ENCODE measurements at regions not wholly inside any gene's neighbourhood (a gene's known extent, or its start where the extent isn't known, plus 50 kb on each side); places are given as distances from the start of the nearest gene placed in this dataset.

GRCh38 chr2:62565309-62565908 lies 59.4 kb upstream of the TMEM17 start:
- Histone ChIP-seq H3K79me2 (ENCODE audit: control insufficient read depth, insufficient read depth, low read length) (no peaks in the 10 kb centered on the region), H3K4me2 (ENCODE audit: control insufficient read depth, insufficient read depth) (no peak overlapping the region), H3K4me1 (ENCODE audit: control insufficient read depth, insufficient read depth, low read length) (no peaks in the 10 kb centered on the region), H3K9ac (ENCODE audit: control insufficient read depth, insufficient read depth, low read length) (no peak overlapping the region), H3K9me3 (replicated peaks; ENCODE audit: control insufficient read depth, insufficient read depth, low read length) (no peaks in the 10 kb centered on the region), H3K36me3 (ENCODE audit: control insufficient read depth in 2 of 2, insufficient read depth in 2 of 2, low read length in 1 of 2) (no peaks in the 10 kb centered on the region), H2AFZ (ENCODE audit: control insufficient read depth, low read depth, low read length) (no peak overlapping the region), H3K27ac (ENCODE audit: control insufficient read depth, insufficient read depth) (no peak overlapping the region), H4K20me1 (ENCODE audit: control insufficient read depth, insufficient read depth) (no peaks in the 10 kb centered on the region), H3K27me3 (replicated peaks in 1 of 2; ENCODE audit: control insufficient read depth in 2 of 2, insufficient read depth in 2 of 2, low read length in 1 of 2) (no peaks in the 10 kb centered on the region), H3K4me3 (no peak overlapping the region)
- in situ Hi-C loops (cut with MboI), result no loop called here
- ATAC-seq, result no peak
- POLR2A ChIA-PET, result interaction anchor here (0.9 kb wide), 1 partner anchor 11 kb away, joined by 3 read pairs; no protein-coding TSS in a partner anchor
- intact Hi-C loops (cut with micrococcal nuclease; ENCODE audit: unreplicated experiment), result no loop called here
- TF ChIP-seq ZBTB11 (CRISPR knock-in tag; IDR thresholded peaks at IDR 0.05) (no peak), ZBTB4 (CRISPR knock-in tag; IDR thresholded peaks at IDR 0.05) (no peak), EZH2 (IDR thresholded peaks at IDR 0.05; ENCODE audit: borderline replicate concordance, control insufficient read depth, low read depth, low read length) (no peak), SRF (IDR thresholded peaks at IDR 0.05; ENCODE audit: low read depth in 2 of 2, low read length in 2 of 2) (no peak), CEBPB (IDR thresholded peaks at IDR 0.05; ENCODE audit: borderline replicate concordance in 1 of 2, low read depth in 2 of 2, low read length in 2 of 2) (no peak), ATF7 (IDR thresholded peaks at IDR 0.05; ENCODE audit: low read depth) (no peak), ZNF207 (IDR thresholded peaks at IDR 0.05; ENCODE audit: borderline replicate concordance) (no peak), NRF1 (conservative IDR thresholded peaks at IDR 0.05; ENCODE audit: low read depth, low read length) (no peak), ZNF24 (IDR thresholded peaks at IDR 0.05) (no peak), KDM1A (IDR thresholded peaks at IDR 0.05; ENCODE audit: borderline replicate concordance) (no peak), EGR1 (IDR thresholded peaks at IDR 0.05; ENCODE audit: borderline replicate concordance in 1 of 2, low read depth in 2 of 2, low read length in 2 of 2) (no peak), MTA3 (IDR thresholded peaks at IDR 0.05; ENCODE audit: borderline replicate concordance, low read length) (no peak), MYB (IDR thresholded peaks at IDR 0.05; ENCODE audit: borderline replicate concordance, low read depth, low read length) (no peak), FOS (IDR thresholded peaks at IDR 0.05; ENCODE audit: borderline replicate concordance, extremely low read depth, insufficient read length) (no peak), HDAC2 (IDR thresholded peaks at IDR 0.05) (no peak)
- WGBS (ENCODE audit: insufficient coverage, insufficient replicate concordance, low lambda C conversion rate, missing lambda C conversion rate), result 62% methylated on average over 3 of the region's 3 CpGs
- RAD21 ChIA-PET (ENCODE audit: unreplicated experiment), result no interaction called here
- CTCF ChIA-PET, result interaction anchor here (0.8 kb wide), 1 partner anchor 393 kb away, joined by 3 read pairs; no protein-coding TSS in a partner anchor
- no peak for DNase-seq (ENCODE audit: low read depth, low spot score)
- no peak for FAIRE-seq
- no TSS peak for BruUV-seq (replicated peaks)
- SMC1A ChIA-PET (ENCODE audit: uncharacterized antibody, unreplicated experiment), result interaction anchor here (1.0 kb wide), 1 partner anchor 11 kb away, joined by 3 read pairs; no protein-coding TSS in a partner anchor

Measured in GM12878 (cell line).